ENCODE measurements at regions not wholly inside any gene's neighbourhood (a gene's known extent, or its start where the extent isn't known, plus 50 kb on each side); places are given as distances from the start of the nearest gene placed in this dataset.
"Not testable (repeated sequence)": the region's sequence is repeated elsewhere in the genome, so short reads cannot be mapped to it uniquely, and the experiment has no call there.

GRCh38 chrX:3994315-3994714 is 280.9 kb upstream of the PRKX start:
- Histone ChIP-seq H3K9ac (ENCODE audit: low read length) (no peak overlapping the region), H3K4me1 (ENCODE audit: control insufficient read depth, insufficient read depth, low read length) (no peaks in the 10 kb centered on the region), H3K36me3 (ENCODE audit: control insufficient read depth, insufficient read depth, low read length) (no peaks in the 10 kb centered on the region), H3K27ac (ENCODE audit: low read depth, low read length) (no peak overlapping the region), H3K4me3 (ENCODE audit: low read length) (no peak overlapping the region), H3K27me3 (ENCODE audit: control insufficient read depth, insufficient read depth, low read length) (no peaks in the 10 kb centered on the region)

GRCh38 chrX:3990569-3990968 is 277.1 kb upstream of the PRKX start:
- Histone ChIP-seq H3K27ac (ENCODE audit: low read depth, low read length) (no peak overlapping the region), H3K4me3 (ENCODE audit: low read length) (no peak overlapping the region), H3K4me1 (ENCODE audit: control insufficient read depth, insufficient read depth, low read length) (no peaks in the 10 kb centered on the region), H3K27me3 (ENCODE audit: control insufficient read depth, insufficient read depth, low read length) (no peaks in the 10 kb centered on the region), H3K9ac (ENCODE audit: low read length) (no peak overlapping the region), H3K36me3 (ENCODE audit: control insufficient read depth, insufficient read depth, low read length) (no peaks in the 10 kb centered on the region)

- not testable (repeated sequence) for H3K36me3 ChIP-seq (ENCODE audit: control insufficient read depth, insufficient read depth, low read length); H3K27me3 ChIP-seq (ENCODE audit: control insufficient read depth, insufficient read depth, low read length); H3K4me1 ChIP-seq (ENCODE audit: control insufficient read depth, insufficient read depth, low read length); H3K4me3 ChIP-seq (ENCODE audit: low read length); H3K9ac ChIP-seq (ENCODE audit: low read length); H3K27ac ChIP-seq (ENCODE audit: low read depth, low read length)
Measured at GRCh38 chrX:3972104-3972858, 258.8 kb upstream of the PRKX start.

DNA sequence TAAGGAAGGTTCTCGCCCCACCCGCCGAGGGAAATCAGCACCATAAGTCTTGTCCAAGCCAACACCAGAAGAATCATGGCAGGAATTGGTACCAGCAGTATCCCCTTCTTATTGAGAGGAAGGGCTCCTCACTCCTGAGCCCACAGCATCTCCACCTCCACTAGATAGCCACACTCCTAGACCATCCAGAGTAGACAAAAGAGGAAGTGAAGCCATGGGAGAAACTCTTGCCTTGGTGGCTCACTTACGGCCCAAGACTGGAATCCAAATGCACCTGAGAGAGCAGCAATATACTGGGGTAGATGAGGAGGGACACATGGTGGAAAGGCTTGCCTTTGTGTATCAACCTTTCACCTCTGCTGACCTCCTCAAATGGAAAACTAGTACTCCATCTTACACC is 255.3 kb upstream of the PRKX start:
- no peaks in the 10 kb centered on the region for H3K36me3 ChIP-seq (ENCODE audit: control insufficient read depth, insufficient read depth, low read length)
- no peaks in the 10 kb centered on the region for H3K4me1 ChIP-seq (ENCODE audit: control insufficient read depth, insufficient read depth, low read length)
- no peak overlapping the region for H3K4me3 ChIP-seq (ENCODE audit: low read length)
- no peak overlapping the region for H3K27ac ChIP-seq (ENCODE audit: low read depth, low read length)
- no peak overlapping the region for H3K9ac ChIP-seq (ENCODE audit: low read length)
- H3K27me3 ChIP-seq (ENCODE audit: control insufficient read depth, insufficient read depth, low read length): no peaks in the 10 kb centered on the region

DNA sequence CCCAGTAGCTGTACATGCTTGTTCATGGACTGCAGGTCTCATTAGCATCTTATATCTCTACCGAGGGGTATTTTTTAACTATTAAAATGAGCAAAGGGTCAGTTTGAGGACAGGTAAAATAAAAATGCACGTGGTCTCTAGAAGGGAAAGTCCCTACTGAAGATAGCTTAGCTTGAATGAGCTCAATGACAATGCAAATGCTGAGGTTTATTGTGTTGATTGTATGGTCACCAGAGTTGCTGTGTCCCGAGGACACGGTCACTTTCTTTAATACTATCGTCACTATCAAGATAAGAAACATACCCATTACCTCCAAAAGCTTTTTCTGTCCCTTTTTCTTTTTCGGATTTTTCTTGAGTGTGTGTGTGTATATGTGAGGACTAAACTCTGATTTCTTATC is 250.5 kb upstream of the PRKX start:
- no peak overlapping the region for H3K4me3 ChIP-seq (ENCODE audit: low read length)
- no peaks in the 10 kb centered on the region for H3K27me3 ChIP-seq (ENCODE audit: control insufficient read depth, insufficient read depth, low read length)
- H3K4me1 ChIP-seq (ENCODE audit: control insufficient read depth, insufficient read depth, low read length): no peaks in the 10 kb centered on the region
- H3K9ac ChIP-seq (ENCODE audit: low read length): no peak overlapping the region
- H3K36me3 ChIP-seq (ENCODE audit: control insufficient read depth, insufficient read depth, low read length): no peaks in the 10 kb centered on the region
- no peak overlapping the region for H3K27ac ChIP-seq (ENCODE audit: low read depth, low read length)

DNA sequence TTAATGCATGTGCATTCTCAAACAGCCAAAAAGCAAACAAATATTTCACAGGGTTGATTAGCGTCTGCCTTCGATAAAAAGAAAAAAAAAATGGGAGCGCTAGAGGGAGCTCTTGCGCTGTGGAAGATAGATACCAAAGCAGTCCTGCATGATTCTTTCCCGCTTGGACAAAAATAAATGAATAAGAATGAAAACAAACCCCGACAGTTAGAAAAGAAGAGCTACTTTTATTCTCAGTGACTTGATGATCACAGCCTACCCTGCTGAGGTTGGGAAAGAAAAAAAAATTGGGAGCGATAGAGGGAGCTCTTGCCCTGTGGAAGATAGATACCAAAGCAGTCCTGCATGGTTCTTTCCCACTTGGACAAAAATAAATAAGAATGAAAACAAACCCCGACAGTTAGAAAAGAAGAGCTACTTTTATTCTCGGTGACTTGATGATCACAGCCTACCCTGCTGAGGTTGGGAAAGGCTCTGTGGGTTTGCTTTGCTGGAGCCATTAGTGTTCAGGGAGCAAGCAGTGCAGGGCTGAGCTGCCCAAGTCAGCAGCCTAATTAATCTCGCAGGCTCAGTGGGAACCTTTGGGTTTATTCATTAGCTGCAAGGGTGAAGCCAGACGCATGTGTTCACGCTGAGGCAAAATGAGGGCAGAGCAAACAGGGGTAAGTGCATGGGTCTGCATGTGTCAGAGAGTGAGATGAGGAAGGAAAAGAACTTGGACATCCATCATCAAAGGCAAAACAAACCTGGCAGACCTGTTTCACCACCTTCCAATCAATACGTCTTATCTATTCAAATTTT is 249.3 kb upstream of the PRKX start:
- Histone ChIP-seq H3K4me3 (ENCODE audit: low read length) (no peak overlapping the region), H3K36me3 (ENCODE audit: control insufficient read depth, insufficient read depth, low read length) (no peaks in the 10 kb centered on the region), H3K9ac (ENCODE audit: low read length) (no peak overlapping the region), H3K4me1 (ENCODE audit: control insufficient read depth, insufficient read depth, low read length) (no peaks in the 10 kb centered on the region), H3K27me3 (ENCODE audit: control insufficient read depth, insufficient read depth, low read length) (no peaks in the 10 kb centered on the region), H3K27ac (ENCODE audit: low read depth, low read length) (no peak overlapping the region)

DNA sequence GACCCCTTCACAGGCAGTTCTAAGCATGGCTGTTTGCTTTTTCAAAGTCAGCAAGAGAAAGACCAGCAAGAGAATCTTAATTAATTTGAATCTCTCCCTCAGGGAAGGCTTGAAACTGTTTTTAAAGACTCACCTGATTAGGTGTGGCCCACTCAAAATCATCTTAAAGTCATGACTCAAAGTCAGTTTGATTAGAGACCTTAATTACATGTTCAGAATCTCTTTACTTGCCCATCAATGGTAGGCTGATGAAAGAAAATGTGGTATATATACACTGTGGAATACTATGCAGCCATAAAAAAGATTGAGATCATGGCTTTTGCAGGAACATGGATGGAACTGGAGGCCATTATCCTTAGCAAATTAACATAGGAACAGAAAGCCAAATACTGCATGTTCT is 247.5 kb upstream of the PRKX start:
- Histone ChIP-seq H3K4me3 (ENCODE audit: low read length) (no peak overlapping the region), H3K27ac (ENCODE audit: low read depth, low read length) (no peak overlapping the region), H3K9ac (ENCODE audit: low read length) (no peak overlapping the region), H3K4me1 (ENCODE audit: control insufficient read depth, insufficient read depth, low read length) (no peaks in the 10 kb centered on the region), H3K27me3 (ENCODE audit: control insufficient read depth, insufficient read depth, low read length) (no peaks in the 10 kb centered on the region), H3K36me3 (ENCODE audit: control insufficient read depth, insufficient read depth, low read length) (no peaks in the 10 kb centered on the region)

GRCh38 chrX:3951859-3952258 is 238.4 kb upstream of the PRKX start:
- H3K27ac ChIP-seq (ENCODE audit: low read depth, low read length): no peak overlapping the region
- no peaks in the 10 kb centered on the region for H3K4me1 ChIP-seq (ENCODE audit: control insufficient read depth, insufficient read depth, low read length)
- H3K36me3 ChIP-seq (ENCODE audit: control insufficient read depth, insufficient read depth, low read length): no peaks in the 10 kb centered on the region
- no peak overlapping the region for H3K9ac ChIP-seq (ENCODE audit: low read length)
- no peak overlapping the region for H3K4me3 ChIP-seq (ENCODE audit: low read length)
- H3K27me3 ChIP-seq (ENCODE audit: control insufficient read depth, insufficient read depth, low read length): no peaks in the 10 kb centered on the region

DNA sequence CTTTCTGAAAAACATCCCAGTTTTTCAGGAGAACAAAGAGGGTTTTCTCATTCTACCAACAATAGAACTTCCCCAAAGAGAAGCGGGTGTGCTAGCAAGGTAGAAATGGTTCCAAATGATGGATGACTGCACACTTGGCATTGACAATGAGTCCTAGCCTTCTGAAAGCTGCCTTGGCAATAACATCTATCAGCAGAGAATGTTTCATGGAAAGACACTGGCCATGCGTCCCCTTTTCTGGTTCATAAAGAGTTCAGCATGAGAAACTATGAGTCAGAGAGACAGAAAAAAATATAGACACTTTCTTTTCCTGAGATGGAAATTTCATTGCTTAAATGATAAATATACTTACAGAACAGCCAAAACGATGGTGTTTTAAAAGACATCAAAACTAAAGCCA is 236.9 kb upstream of the PRKX start:
- Histone ChIP-seq H3K4me1 (ENCODE audit: control insufficient read depth, insufficient read depth, low read length) (no peaks in the 10 kb centered on the region), H3K27ac (ENCODE audit: low read depth, low read length) (no peak overlapping the region), H3K4me3 (ENCODE audit: low read length) (no peak overlapping the region), H3K9ac (ENCODE audit: low read length) (no peak overlapping the region), H3K27me3 (ENCODE audit: control insufficient read depth, insufficient read depth, low read length) (no peaks in the 10 kb centered on the region), H3K36me3 (ENCODE audit: control insufficient read depth, insufficient read depth, low read length) (no peaks in the 10 kb centered on the region)

GRCh38 chrX:3943965-3944364 is 230.5 kb upstream of the PRKX start:
- H3K4me1 ChIP-seq (ENCODE audit: control insufficient read depth, insufficient read depth, low read length): no peaks in the 10 kb centered on the region
- H3K9ac ChIP-seq (ENCODE audit: low read length): no peak overlapping the region
- no peak overlapping the region for H3K27ac ChIP-seq (ENCODE audit: low read depth, low read length)
- no peak overlapping the region for H3K4me3 ChIP-seq (ENCODE audit: low read length)
- no peaks in the 10 kb centered on the region for H3K27me3 ChIP-seq (ENCODE audit: control insufficient read depth, insufficient read depth, low read length)
- no peaks in the 10 kb centered on the region for H3K36me3 ChIP-seq (ENCODE audit: control insufficient read depth, insufficient read depth, low read length)

DNA sequence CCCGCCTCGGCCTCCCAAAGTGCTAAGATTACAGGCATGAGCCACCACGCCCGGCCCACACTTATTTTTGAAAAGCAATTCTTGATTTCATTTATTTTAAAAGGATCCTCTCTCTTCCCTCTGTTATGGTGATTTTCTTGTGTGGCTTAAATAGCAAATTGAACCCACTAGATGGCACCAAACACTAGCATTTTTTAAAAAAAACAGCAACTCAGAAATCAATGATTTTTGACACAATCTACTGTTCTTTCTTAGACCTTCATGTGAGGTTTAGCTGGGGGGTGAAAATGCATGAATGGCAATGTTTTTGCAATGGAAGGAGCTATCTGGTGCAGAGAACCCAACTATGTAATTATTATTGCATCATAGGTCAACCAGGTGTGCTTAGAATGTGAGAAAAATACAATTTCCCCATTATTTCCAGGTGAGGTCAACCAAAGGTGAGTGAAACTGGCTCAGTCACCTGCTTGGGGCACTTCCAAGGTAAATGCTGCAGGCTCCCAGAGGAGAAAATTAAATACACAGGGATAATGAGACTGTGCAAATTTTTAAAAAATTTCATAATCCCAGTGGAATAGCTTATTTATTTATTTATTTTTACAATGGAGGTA is 226.7 kb upstream of the PRKX start:
- no peak overlapping the region for H3K27ac ChIP-seq (ENCODE audit: low read depth, low read length)

DNA sequence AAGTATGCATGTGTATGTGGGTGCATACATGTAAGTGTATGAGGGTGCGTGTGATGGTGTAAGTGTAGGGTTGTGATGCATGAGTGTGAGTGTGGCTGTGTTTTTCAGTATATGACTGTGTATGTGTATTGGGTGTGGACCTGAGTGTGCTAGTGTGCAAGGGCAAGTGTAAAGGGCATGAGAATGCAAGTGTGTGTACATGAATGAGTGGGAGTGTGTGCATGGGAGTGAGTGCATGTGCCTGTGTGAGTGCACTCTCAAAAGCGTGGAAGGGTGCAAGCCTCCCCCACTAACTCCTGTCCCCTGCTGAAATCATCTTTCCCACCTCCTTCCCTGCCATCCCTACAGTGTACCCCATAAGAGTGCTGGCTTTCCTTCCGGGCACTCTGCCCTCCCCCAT is 225.1 kb upstream of the PRKX start:
- Histone ChIP-seq H3K36me3 (ENCODE audit: control insufficient read depth, insufficient read depth, low read length) (no peaks in the 10 kb centered on the region), H3K27me3 (ENCODE audit: control insufficient read depth, insufficient read depth, low read length) (no peaks in the 10 kb centered on the region), H3K9ac (ENCODE audit: low read length) (no peak overlapping the region)

More for the DNA sequence above, 226.7 kb upstream of the PRKX start:
- Histone ChIP-seq H3K4me3 (ENCODE audit: low read length) (no peak overlapping the region), H3K9ac (ENCODE audit: low read length) (no peak overlapping the region), H3K4me1 (ENCODE audit: control insufficient read depth, insufficient read depth, low read length) (no peaks in the 10 kb centered on the region), H3K36me3 (ENCODE audit: control insufficient read depth, insufficient read depth, low read length) (no peaks in the 10 kb centered on the region), H3K27me3 (ENCODE audit: control insufficient read depth, insufficient read depth, low read length) (no peaks in the 10 kb centered on the region)

More for the DNA sequence above, 225.1 kb upstream of the PRKX start:
- Histone ChIP-seq H3K4me1 (ENCODE audit: control insufficient read depth, insufficient read depth, low read length) (no peaks in the 10 kb centered on the region), H3K4me3 (ENCODE audit: low read length) (no peak overlapping the region), H3K27ac (ENCODE audit: low read depth, low read length) (no peak overlapping the region)
